Astrocyte of the hippocampus (primary cell): ENCODE measurements at regions not wholly inside any gene's neighbourhood (a gene's known extent, or its start where the extent isn't known, plus 50 kb on each side); places are given as distances from the start of the nearest gene placed in this dataset.
"Not testable (repeated sequence)": the region's sequence is repeated elsewhere in the genome, so short reads cannot be mapped to it uniquely, and the experiment has no call there.

Experiments
- DNase-seq: peaks from one replicate; pipeline ENCODE4 v3.0.0; 2011; ENCODE audit warnings: low read depth, low spot score

- no peak for DNase-seq
Measured at GRCh38 chr1:4476394-4476793, 178.0 kb upstream of the AJAP1 start.

GRCh38 chr1:4481451-4481850 lies 173.0 kb upstream of the AJAP1 start:
- no peak for DNase-seq

GRCh38 chr1:4482526-4482925 lies 171.9 kb upstream of the AJAP1 start:
- no peak for DNase-seq

- no peak for DNase-seq
Measured at GRCh38 chr1:4483021-4483625, 171.3 kb upstream of the AJAP1 start.

GRCh38 chr1:4485398-4485797 lies 169.0 kb upstream of the AJAP1 start:
- no peak for DNase-seq

GRCh38 chr1:4485878-4486277 lies 168.5 kb upstream of the AJAP1 start:
- DNase-seq = no peak

- no peak for DNase-seq
Measured at GRCh38 chr1:4486408-4487120, 167.8 kb upstream of the AJAP1 start.

GRCh38 chr1:4488018-4488417 lies 166.4 kb upstream of the AJAP1 start:
- DNase-seq = no peak

- no peak for DNase-seq
Measured at GRCh38 chr1:4489486-4489885, 164.9 kb upstream of the AJAP1 start.

- not testable (repeated sequence) for DNase-seq
Measured at GRCh38 chr1:4489992-4490391, 164.4 kb upstream of the AJAP1 start.

GRCh38 chr1:4494027-4494426 lies 160.4 kb upstream of the AJAP1 start:
- DNase-seq = no peak

GRCh38 chr1:4494558-4494957 lies 159.9 kb upstream of the AJAP1 start:
- no peak for DNase-seq

- DNase-seq = no peak
Measured at GRCh38 chr1:4495809-4496208, 158.6 kb upstream of the AJAP1 start.

GRCh38 chr1:4500441-4500840 lies 154.0 kb upstream of the AJAP1 start:
- DNase-seq = no peak

- no peak for DNase-seq
Measured at GRCh38 chr1:4506591-4506990, 147.8 kb upstream of the AJAP1 start.

GRCh38 chr1:4509206-4509605 lies 145.2 kb upstream of the AJAP1 start:
- no peak for DNase-seq

GRCh38 chr1:4510276-4510691 lies 144.1 kb upstream of the AJAP1 start:
- DNase-seq = no peak

- no peak for DNase-seq
Measured at GRCh38 chr1:4511374-4511773, 143.0 kb upstream of the AJAP1 start.

- no peak for DNase-seq
Measured at GRCh38 chr1:4512636-4513035, 141.8 kb upstream of the AJAP1 start.

GRCh38 chr1:4513685-4514084 lies 140.7 kb upstream of the AJAP1 start:
- no peak for DNase-seq

GRCh38 chr1:4515727-4516289 lies 138.6 kb upstream of the AJAP1 start:
- DNase-seq = no peak

- DNase-seq = no peak
Measured at GRCh38 chr1:4516596-4516995, 137.8 kb upstream of the AJAP1 start.
